Heart left ventricle (tissue), 16 donors: ENCODE measurements at regions not wholly inside any gene's neighbourhood (a gene's known extent, or its start where the extent isn't known, plus 50 kb on each side); places are given as distances from the start of the nearest gene placed in this dataset.

Source experiments
- ATAC-seq, 4 donors: fragments of 200-7000 bp; cut with Tn5 transposase; one replicate each; pipeline ENCODE4 v1.9.1; 2020 to 2022; ENCODE audit warnings: moderate library complexity in 4 of 4, mild to moderate bottlenecking in 3 of 4, moderate number of reproducible peaks in 1 of 4
- DNase-seq, 5 donors: peaks; one replicate each; pipeline ENCODE4 v3.0.0-alpha.2; 2020
- H3K27ac ChIP-seq, 12 donors: fragments of 200-600 bp; sonication (generic) in 4 of 12; one replicate each; pipeline versions ENCODE4 v1.5.0 to v1.8.0; 2016 to 2022; ENCODE audit warnings: mild to moderate bottlenecking in 2 of 12
- H3K27me3 ChIP-seq, 9 donors: fragments of 200-600 bp; sonication (generic) in 2 of 9; one replicate each; pipeline versions ENCODE4 v1.5.1 to v1.8.0; 2016 to 2022; ENCODE audit warnings: mild to moderate bottlenecking in 3 of 9
- H3K36me3 ChIP-seq, 9 donors: fragments of 200-600 bp; sonication (generic) in 2 of 9; one replicate each; pipeline versions ENCODE4 v1.5.0 to v1.8.0; 2018 to 2022; ENCODE audit warnings: mild to moderate bottlenecking in 2 of 9
- H3K4me1 ChIP-seq, 12 donors: fragments of 200-600 bp; sonication (generic) in 4 of 12; one replicate each; pipeline versions ENCODE4 v1.5.0 to v1.8.0; 2016 to 2022; ENCODE audit warnings: mild to moderate bottlenecking in 3 of 12
- H3K4me3 ChIP-seq, 12 donors: fragments of 200-600 bp; sonication (generic) in 4 of 12; one replicate each; pipeline versions ENCODE4 v1.5.0 to v1.8.0; 2017 to 2022; ENCODE audit warnings: mild to moderate bottlenecking in 9 of 12, moderate library complexity in 4 of 12
- H3K9me3 ChIP-seq, 12 donors: fragments of 200-600 bp; sonication (generic) in 4 of 12; one replicate each; pipeline versions ENCODE4 v1.5.0 to v1.8.0; 2016 to 2022; ENCODE audit warnings: mild to moderate bottlenecking in 1 of 12
- POLR2A ChIP-seq, 2 donors: fragments of 450-650 bp; IDR thresholded peaks; one replicate each; pipeline ENCODE4 v1.6.1; 2017; ENCODE audit warnings: antibody characterized with exemption in 2 of 2, mild to moderate bottlenecking in 2 of 2, moderate library complexity in 2 of 2
- WGBS, 4 donors: extraction: QIAGEN DNeasy Blood & Tissue Kit in 2 of 4; methylation state at CpG; one replicate each; pipeline versions ENCODE4 v1.1.5 to v1.1.7; 2013 to 2018; 5-methylcytosine and 5-hydroxymethylcytosine counted together
- intact Hi-C, 10 donors: fragments of 100-400 bp; cut with DNase I; formaldehyde crosslinking; loops; one replicate each; pipeline versions ENCODE4 v1.11.1 to v1.14.2; 2022
- TF ChIP-seq, protein P1 (sequence below), 12 donors: fragments of 200-600 bp; sonication (generic) in 4 of 12; IDR thresholded peaks; one replicate each; pipeline versions ENCODE4 v1.5.0 to v1.8.0; 2018 to 2022; ENCODE audit warnings: antibody characterized with exemption in 12 of 12, mild to moderate bottlenecking in 5 of 12
- donor health status: ischemic (EF 13 %, LVEDD 7.1; RV severe dilation, severe dysfunction).
- donor health status: healthy with polysubstance abuse.
- donor health status: DM: no; HTN: yes; CAD: no.
- donor health status: DM: no; HTN: no; CAD: no.
- donor health status: ischemic (EF 25% LVEDD 6.9; RV normal size, moderate dysfunction).
- donor health status: ischemic (EF 25% LVEDD 5.7; RV mildly dilated, moderate dysfunction).
- donor health status: healthy.
- donor health status: DM: yes; HTN: yes; CAD: no.
- donor health status: ischemic (EF 35%, LVEDD 5.7; RV mildly dilated, moderate dysfunction).
- donor health status: nonischemic (EF 11% LVEDD 7.7; RV severe dilation, severe dysfunction).
- donor health status: DM: yes; HTN: yes; CAD: no.
- donor health status: PGD.
- donor health status: ischemic (EF 29% LVEDD 5.4; RV normal size, mild dysfunction).
- donor health status: nonischemic (EF 23%, LVEDD 6.1; RV moderate dilation, normal function).

DNA sequence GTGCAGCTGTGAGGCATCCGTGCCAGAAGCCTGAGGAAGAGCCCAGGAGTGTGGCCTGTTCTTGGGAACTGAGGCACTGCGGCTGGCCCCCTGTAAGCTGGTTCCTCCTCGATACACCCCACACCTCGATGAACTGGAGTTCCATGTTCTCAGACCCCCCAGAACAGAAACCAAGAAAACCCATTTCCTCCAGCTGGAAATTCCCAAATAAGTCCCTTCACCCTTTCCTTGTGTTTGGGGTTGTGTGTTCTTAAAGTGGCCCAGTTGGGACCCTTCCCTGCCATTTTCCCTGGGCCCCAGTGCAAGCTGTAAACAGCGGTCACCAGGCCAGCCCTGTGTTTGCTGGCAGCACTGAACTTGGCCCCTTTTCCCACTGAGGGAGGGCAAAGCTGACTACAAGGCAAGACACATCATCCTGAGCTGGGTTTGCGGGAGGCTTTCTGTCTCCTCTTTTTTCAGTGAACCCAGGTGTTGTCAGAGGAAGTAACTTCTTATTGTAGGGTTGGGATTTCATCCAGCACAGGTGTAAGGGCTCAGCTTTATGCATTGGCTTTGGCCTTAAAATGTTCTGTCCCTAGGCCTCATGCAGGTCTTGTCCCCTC lies 60.1 kb upstream of the MPEG1 start:
- Histone ChIP-seq H3K27me3 (no peaks in the 10 kb centered on the region), H3K27ac (peak overlapping the region in 1 of 12 donors; percentile 23), H3K4me3 (no peak overlapping the region), H3K36me3 (no peaks in the 10 kb centered on the region), H3K9me3 (peaks cover 0 to 9% (median 0%) of the 10 kb centered on the region in 12 donors), H3K4me1 (peaks cover 0 to 32% (median 0%) of the 10 kb centered on the region in 12 donors)
- no peak for DNase-seq
- WGBS, 4 donors, result 87 to 93% (median 88%) methylated on average over 6 of the region's 6 CpGs
- intact Hi-C loops, result no loop called here
- no peak for ATAC-seq
- TF ChIP-seq POLR2A (IDR thresholded peaks at IDR 0.05), result no peak
- TF ChIP-seq, protein P1, sequence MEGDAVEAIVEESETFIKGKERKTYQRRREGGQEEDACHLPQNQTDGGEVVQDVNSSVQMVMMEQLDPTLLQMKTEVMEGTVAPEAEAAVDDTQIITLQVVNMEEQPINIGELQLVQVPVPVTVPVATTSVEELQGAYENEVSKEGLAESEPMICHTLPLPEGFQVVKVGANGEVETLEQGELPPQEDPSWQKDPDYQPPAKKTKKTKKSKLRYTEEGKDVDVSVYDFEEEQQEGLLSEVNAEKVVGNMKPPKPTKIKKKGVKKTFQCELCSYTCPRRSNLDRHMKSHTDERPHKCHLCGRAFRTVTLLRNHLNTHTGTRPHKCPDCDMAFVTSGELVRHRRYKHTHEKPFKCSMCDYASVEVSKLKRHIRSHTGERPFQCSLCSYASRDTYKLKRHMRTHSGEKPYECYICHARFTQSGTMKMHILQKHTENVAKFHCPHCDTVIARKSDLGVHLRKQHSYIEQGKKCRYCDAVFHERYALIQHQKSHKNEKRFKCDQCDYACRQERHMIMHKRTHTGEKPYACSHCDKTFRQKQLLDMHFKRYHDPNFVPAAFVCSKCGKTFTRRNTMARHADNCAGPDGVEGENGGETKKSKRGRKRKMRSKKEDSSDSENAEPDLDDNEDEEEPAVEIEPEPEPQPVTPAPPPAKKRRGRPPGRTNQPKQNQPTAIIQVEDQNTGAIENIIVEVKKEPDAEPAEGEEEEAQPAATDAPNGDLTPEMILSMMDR (IDR thresholded peaks at IDR 0.05), result no peak

DNA sequence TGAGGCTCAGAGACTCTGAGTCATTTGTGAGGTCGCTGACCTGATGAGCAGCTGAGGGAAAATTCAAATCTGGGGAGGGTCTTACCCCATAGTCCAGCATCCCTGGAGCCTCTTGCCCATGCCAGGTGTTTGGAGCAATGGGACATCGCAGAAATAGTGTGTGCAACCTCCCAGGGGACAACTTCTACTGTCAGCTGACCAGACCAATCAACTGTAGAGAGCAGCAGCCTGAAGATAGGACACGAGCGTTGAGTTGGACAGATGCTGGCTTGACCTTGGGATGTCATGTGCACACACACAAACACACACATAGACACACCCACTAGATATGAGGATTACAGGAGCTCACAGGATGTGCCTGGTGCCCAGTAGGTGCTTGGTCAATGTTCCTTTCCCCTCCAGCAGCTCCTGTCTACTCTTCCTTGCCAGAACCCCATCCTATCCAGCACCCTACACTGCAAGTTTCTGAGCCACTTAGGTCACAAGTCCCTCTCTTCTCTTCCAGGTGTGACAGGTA lies 59.1 kb upstream of the MPEG1 start:
- TF ChIP-seq, protein P1 (IDR thresholded peaks at IDR 0.05), result no peak
- TF ChIP-seq POLR2A (IDR thresholded peaks at IDR 0.05), result no peak
- DNase-seq (no peak), ATAC-seq (no peak)
- Histone ChIP-seq H3K4me1 (peaks cover 0 to 32% (median 0%) of the 10 kb centered on the region in 12 donors), H3K27ac (no peak overlapping the region), H3K9me3 (no peaks in the 10 kb centered on the region), H3K36me3 (no peaks in the 10 kb centered on the region), H3K27me3 (no peaks in the 10 kb centered on the region), H3K4me3 (no peak overlapping the region)
- intact Hi-C loops, result no loop called here
- 55 to 64% (median 61%) methylated on average over 3 to 4 of the region's 4 CpGs for WGBS, 4 donors

DNA sequence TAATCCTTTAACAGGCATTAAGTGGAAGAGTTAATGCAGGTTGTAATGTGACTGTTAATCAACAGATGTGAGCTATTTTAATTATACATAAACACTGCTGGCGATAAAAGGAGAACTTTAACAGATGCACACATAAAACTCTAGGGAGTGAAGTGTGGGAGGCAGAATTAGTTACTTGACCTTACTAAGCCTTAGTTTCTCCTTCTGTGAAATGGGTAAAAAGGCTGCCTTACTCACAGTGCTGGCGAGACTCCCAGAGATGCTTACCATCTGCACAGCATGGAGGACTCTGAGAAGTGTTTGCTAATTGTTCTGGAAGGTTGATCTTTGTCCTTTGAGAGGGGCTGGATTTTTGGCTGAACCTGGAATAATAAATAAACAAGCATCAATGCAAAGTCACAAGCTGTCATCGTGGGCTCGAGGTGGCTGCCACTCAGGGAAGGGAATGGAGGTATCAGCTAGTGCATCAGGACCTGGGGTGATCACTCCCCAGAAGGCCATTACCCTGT lies 58.6 kb upstream of the MPEG1 start:
- ATAC-seq, result no peak
- TF ChIP-seq, protein P1 (IDR thresholded peaks at IDR 0.05), result no peak
- no peak for TF ChIP-seq POLR2A (IDR thresholded peaks at IDR 0.05)
- WGBS, 4 donors, result 80 to 83% (median 82%) methylated on average over 4 of the region's 4 CpGs

DNA sequence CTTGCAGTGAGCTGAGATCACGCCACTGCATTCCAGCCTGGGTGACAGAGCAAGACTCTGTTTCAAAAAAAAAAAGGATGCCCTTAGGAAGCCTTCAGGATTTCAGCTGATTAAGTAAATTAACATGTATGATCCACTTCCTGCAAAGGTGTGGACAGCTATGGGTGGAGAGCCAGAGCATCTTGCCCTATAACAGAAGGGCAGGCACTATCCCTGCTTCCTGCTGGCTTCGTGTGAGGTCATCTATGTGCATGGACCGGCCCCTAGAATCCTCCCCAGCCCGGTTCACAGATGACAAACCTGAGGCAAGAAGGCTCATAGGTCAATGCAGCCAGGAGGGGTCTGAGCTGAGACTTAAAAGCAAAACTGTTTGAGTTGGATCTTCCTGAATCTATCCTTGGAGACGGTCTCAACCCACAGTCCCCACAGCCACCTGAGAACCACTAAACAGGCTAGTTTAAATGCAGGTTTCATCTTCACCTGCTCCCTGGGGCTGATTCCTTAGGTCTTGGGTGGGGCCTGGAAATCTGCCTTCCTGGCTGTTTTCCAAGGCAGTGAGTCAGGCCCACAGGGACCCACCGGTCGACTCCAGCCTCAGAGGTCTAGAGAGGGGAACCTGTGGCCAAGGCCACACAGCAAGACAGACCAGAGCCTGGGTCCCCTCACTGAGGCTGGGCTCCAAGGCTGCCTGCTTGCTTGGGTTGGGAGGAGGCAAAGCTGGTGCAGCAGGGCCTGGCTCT lies 55.2 kb upstream of the MPEG1 start:
- intact Hi-C loops, result no loop called here
- H3K4me1 ChIP-seq, result peaks cover 0 to 18% (median 0%) of the 10 kb centered on the region in 12 donors
- no peak overlapping the region for H3K4me3 ChIP-seq
- no peak overlapping the region for H3K27ac ChIP-seq
- H3K27me3 ChIP-seq, result no peaks in the 10 kb centered on the region
- H3K9me3 ChIP-seq, result no peaks in the 10 kb centered on the region
- no peak for TF ChIP-seq POLR2A (IDR thresholded peaks at IDR 0.05)
- TF ChIP-seq, protein P1 (IDR thresholded peaks at IDR 0.05), result no peak
- ATAC-seq (no peak), DNase-seq (no peak)
- WGBS, 4 donors, result 66 to 77% (median 69%) methylated on average over 7 of the region's 7 CpGs
- H3K36me3 ChIP-seq, result no peaks in the 10 kb centered on the region

More for the DNA sequence above, 58.6 kb upstream of the MPEG1 start:
- Histone ChIP-seq H3K27ac (no peak overlapping the region), H3K9me3 (no peaks in the 10 kb centered on the region), H3K4me1 (peaks cover 0 to 32% (median 0%) of the 10 kb centered on the region in 12 donors), H3K36me3 (no peaks in the 10 kb centered on the region), H3K4me3 (no peak overlapping the region), H3K27me3 (no peaks in the 10 kb centered on the region)
- intact Hi-C loops, result no loop called here
- no peak for DNase-seq
